NCI-H748 treated with DMSO at 0.1 percent for 48 hours (cell line): ENCODE measurements at regions not wholly inside any gene's neighbourhood (a gene's known extent, or its start where the extent isn't known, plus 50 kb on each side); places are given as distances from the start of the nearest gene placed in this dataset.

Experiments used
- DNase-seq: peaks from one replicate; lab custom pipeline; 2025; lab: John Stamatoyannopoulos, UW

DNA sequence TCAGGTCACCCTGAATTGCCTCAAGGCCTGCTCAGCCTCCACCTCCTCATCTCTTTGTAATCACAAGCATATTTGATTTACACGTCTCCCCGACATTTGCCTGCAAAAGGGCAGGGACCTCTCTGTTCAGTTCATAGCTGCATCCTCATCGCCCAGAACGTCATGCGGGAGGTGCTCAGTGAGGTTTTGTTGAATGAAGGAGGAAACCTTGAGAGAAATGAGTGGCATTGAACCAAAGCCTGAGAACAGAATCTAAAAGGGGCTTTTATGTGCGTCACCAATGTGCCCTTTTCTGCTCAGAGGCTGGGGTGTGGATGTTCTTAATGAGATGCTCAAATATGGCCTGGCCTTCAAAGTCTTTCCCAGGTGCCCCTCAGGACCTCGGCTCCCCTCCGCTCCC is 50.0 kb upstream of the LHX5 start:
- DNase-seq: no peak
